IMR-90 (cell line): ENCODE measurements at regions not wholly inside any gene's neighbourhood (a gene's known extent, or its start where the extent isn't known, plus 50 kb on each side); places are given as distances from the start of the nearest gene placed in this dataset.

Source experiments
- ATAC-seq: fragments of 200-7000 bp; cut with Tn5 transposase; 2 replicates; pipeline ENCODE4 v1.9.1; 2020; ENCODE audit warnings: low read depth, mild to moderate bottlenecking, moderate library complexity
- BruUV-seq: library from RNA; stranded (reverse); fragments of 400-500 nt; replicated peaks from 2 replicates; lab custom pipeline; 2021; lab: Mats Ljungman, UMichigan
- CTCF ChIA-PET: fragments of 300-600 bp; formaldehyde crosslinking; extraction: SDS; loops from one replicate; lab custom pipeline; 2021; ENCODE audit warnings: antibody characterized with exemption; lab: Yijun Ruan, JAX
- POLR2A ChIA-PET: fragments of 300-600 bp; sonication (Branson Sonifier 250); formaldehyde crosslinking; loops from one replicate; lab custom pipeline; 2022; ENCODE audit warnings: antibody characterized with exemption; ENCODE audit not compliant: unreplicated experiment; lab: Charles Lee
- DNase-seq: peaks from one replicate; pipeline ENCODE4 v3.0.0; 2013
- H2AFZ ChIP-seq: replicated peaks from 2 replicates; pipeline ENCODE3; 2013; ENCODE audit warnings: low read length, mild to moderate bottlenecking; ENCODE audit not compliant: poor library complexity
- H2AK5ac ChIP-seq: 2 replicates; pipeline ENCODE4 v1.6.1; 2013; ENCODE audit warnings: low read depth, low read length, inconsistent platforms
- H2AK9ac ChIP-seq: replicated peaks from 2 replicates; pipeline ENCODE3; 2013; ENCODE audit warnings: mild to moderate bottlenecking, low read depth, low read length, moderate library complexity; ENCODE audit not compliant: poor library complexity
- H2BK120ac ChIP-seq: 2 replicates; pipeline ENCODE4 v1.6.1; 2013; ENCODE audit warnings: low read depth, low read length, inconsistent platforms
- H2BK15ac ChIP-seq: 3 replicates; pipeline ENCODE4 v1.6.1; 2013; ENCODE audit warnings: low read depth, low read length, inconsistent platforms
- H2BK20ac ChIP-seq: 2 replicates; pipeline ENCODE4 v1.6.1; 2013; ENCODE audit warnings: low read depth, mild to moderate bottlenecking, inconsistent platforms, low read length, moderate library complexity
- H2BK5ac ChIP-seq: 2 replicates; pipeline ENCODE4 v1.6.1; 2013; ENCODE audit warnings: mild to moderate bottlenecking, low read depth, low read length, inconsistent platforms; ENCODE audit not compliant: poor library complexity, severe bottlenecking
- H3K14ac ChIP-seq: replicated peaks from 2 replicates; pipeline ENCODE4 v1.6.1; 2013; ENCODE audit warnings: low read depth, low read length, inconsistent platforms
- H3K18ac ChIP-seq: 2 replicates; pipeline ENCODE4 v1.6.1; 2013; ENCODE audit warnings: low read depth, low read length, control low read depth
- H3K23ac ChIP-seq: 2 replicates; pipeline ENCODE4 v1.6.1; 2013; ENCODE audit warnings: low read depth, low read length, inconsistent platforms
- H3K27ac ChIP-seq: 2 replicates; pipeline ENCODE4 v1.5.1; 2013; ENCODE audit warnings: mild to moderate bottlenecking, control low read depth, low read length; ENCODE audit not compliant: insufficient read depth
- H3K27me3 ChIP-seq: 2 replicates; pipeline ENCODE4 v1.6.1; 2013; ENCODE audit warnings: low read length; ENCODE audit not compliant: control insufficient read depth, insufficient read depth
- H3K36me3 ChIP-seq: 2 replicates; pipeline ENCODE4 v1.6.1; 2013; ENCODE audit warnings: low read length, mixed read lengths; ENCODE audit not compliant: control insufficient read depth, insufficient read depth
- H3K4ac ChIP-seq: 2 replicates; pipeline ENCODE4 v1.6.1; 2013; ENCODE audit warnings: low read depth, low read length, inconsistent platforms
- H3K4me1 ChIP-seq: 2 replicates; pipeline ENCODE4 v1.6.1; 2013; ENCODE audit warnings: low read length, mixed read lengths; ENCODE audit not compliant: control insufficient read depth, insufficient read depth
- H3K4me2 ChIP-seq: 2 replicates; pipeline ENCODE4 v1.6.1; 2013; ENCODE audit warnings: low read depth, mild to moderate bottlenecking, control low read depth, low read length, moderate library complexity
- H3K4me3 ChIP-seq: 2 replicates; pipeline ENCODE4 v1.5.1; 2013; ENCODE audit warnings: low read depth, mild to moderate bottlenecking, control low read depth, low read length, moderate library complexity; ENCODE audit not compliant: insufficient read depth
- H3K56ac ChIP-seq: 2 replicates; pipeline ENCODE4 v1.6.1; 2013; ENCODE audit warnings: low read length, inconsistent platforms; ENCODE audit not compliant: insufficient read depth; ENCODE audit errors: extremely low read depth
- H3K79me1 ChIP-seq, 2 experiments: 2 replicates each; pipeline ENCODE4 v1.6.1; 2013; ENCODE audit warnings: low read length in 2 of 2, inconsistent platforms in 1 of 2, low read depth in 1 of 2
- H3K9ac ChIP-seq: 2 replicates; pipeline ENCODE4 v1.6.1; 2013; ENCODE audit warnings: low read depth, low read length, control low read depth
- H3K9me1 ChIP-seq: 2 replicates; pipeline ENCODE4 v1.6.1; 2013; ENCODE audit warnings: low read length, inconsistent platforms; ENCODE audit not compliant: insufficient read depth
- H3K9me3 ChIP-seq: 2 replicates; pipeline ENCODE4 v1.6.1; 2013; ENCODE audit warnings: low read length; ENCODE audit not compliant: control insufficient read depth, insufficient read depth
- H4K20me1 ChIP-seq: 2 replicates; pipeline ENCODE4 v1.6.1; 2013; ENCODE audit warnings: low read length, inconsistent platforms; ENCODE audit not compliant: insufficient read depth
- H4K5ac ChIP-seq: 2 replicates; pipeline ENCODE4 v1.6.1; 2013; ENCODE audit warnings: mild to moderate bottlenecking, low read depth, low read length, control low read depth
- H4K8ac ChIP-seq, 2 experiments: 2 replicates each; pipeline ENCODE4 v1.6.1; 2013; ENCODE audit warnings: low read depth in 2 of 2, low read length in 2 of 2, control low read depth in 1 of 2, inconsistent platforms in 1 of 2
- H4K91ac ChIP-seq: 2 replicates; pipeline ENCODE4 v1.6.1; 2013; ENCODE audit warnings: low read depth, low read length, inconsistent platforms; ENCODE audit not compliant: insufficient read depth
- CEBPB ChIP-seq: IDR thresholded peaks from 2 replicates; pipeline ENCODE4 v1.6.1; 2012; ENCODE audit warnings: low read depth, low read length, improper control_type of control experiment
- FOS ChIP-seq: fragments of 150-350 bp; IDR thresholded peaks from 2 replicates; pipeline ENCODE4 v1.6.1; 2016; ENCODE audit warnings: low read depth, low read length
- MAZ ChIP-seq: IDR thresholded peaks from 2 replicates; pipeline ENCODE4 v1.6.1; 2012; ENCODE audit warnings: low read depth, mild to moderate bottlenecking, low read length, improper control_type of control experiment, moderate library complexity, borderline replicate concordance
- NFE2L2 ChIP-seq: fragments of 150-350 bp; IDR thresholded peaks from 2 replicates; pipeline ENCODE4 v1.6.1; 2016; ENCODE audit warnings: low read depth, mild to moderate bottlenecking, low read length
- POLR2A ChIP-seq: IDR thresholded peaks from 2 replicates; pipeline ENCODE4 v1.6.1; 2012; ENCODE audit warnings: mild to moderate bottlenecking, low read depth, low read length
- RAD21 ChIP-seq: IDR thresholded peaks from 2 replicates; pipeline ENCODE4 v1.6.1; 2012; ENCODE audit warnings: low read length, improper control_type of control experiment
- RFX5 ChIP-seq: IDR thresholded peaks from 2 replicates; pipeline ENCODE4 v1.8.0; 2012; ENCODE audit warnings: low read depth, mild to moderate bottlenecking, low read length, moderate library complexity
- SMC3 ChIP-seq: fragments of 150-350 bp; IDR thresholded peaks from 2 replicates; pipeline ENCODE4 v1.6.1; 2016; ENCODE audit warnings: low read depth, mild to moderate bottlenecking, antibody characterized with exemption, low read length, moderate library complexity
- WGBS, 2 experiments: methylation state at CpG; one replicate each; pipeline versions ENCODE4 v1.1.5 to v1.1.7; 2013; ENCODE audit warnings: missing lambda C conversion rate in 2 of 2; ENCODE audit not compliant: insufficient read length in 1 of 2; ENCODE audit errors: extremely low coverage in 2 of 2; 5-methylcytosine and 5-hydroxymethylcytosine counted together
- dilution Hi-C: fragments of 300-500 bp; cut with HindIII; formaldehyde crosslinking; loops from one replicate; pipeline ENCODE4 v1.14.3; 2018; ENCODE audit warnings: low sequenced_read_pairs; ENCODE audit not compliant: unreplicated experiment
- in situ Hi-C: fragments of 300-500 bp; cut with MboI; formaldehyde crosslinking; loops from 3 replicates; pipeline ENCODE4 v1.14.3; 2019; ENCODE audit warnings: low sequenced_read_pairs, inconsistent platforms, mixed read lengths
- intact Hi-C: fragments of 100-400 bp; cut with micrococcal nuclease; formaldehyde crosslinking; loops from 2 replicates; pipeline ENCODE4 v1.10.0; 2022
- TF ChIP-seq, protein P1 (sequence below): fragments of 150-350 bp; IDR thresholded peaks from 2 replicates; pipeline ENCODE4 v1.6.1; 2016; ENCODE audit warnings: low read depth, mild to moderate bottlenecking, low read length, moderate library complexity, borderline replicate concordance
- TF ChIP-seq, protein P2 (sequence below): conservative IDR thresholded peaks from 2 replicates; pipeline ENCODE4 v1.5.1; 2012; ENCODE audit warnings: mild to moderate bottlenecking, low read depth, low read length, improper control_type of control experiment

DNA sequence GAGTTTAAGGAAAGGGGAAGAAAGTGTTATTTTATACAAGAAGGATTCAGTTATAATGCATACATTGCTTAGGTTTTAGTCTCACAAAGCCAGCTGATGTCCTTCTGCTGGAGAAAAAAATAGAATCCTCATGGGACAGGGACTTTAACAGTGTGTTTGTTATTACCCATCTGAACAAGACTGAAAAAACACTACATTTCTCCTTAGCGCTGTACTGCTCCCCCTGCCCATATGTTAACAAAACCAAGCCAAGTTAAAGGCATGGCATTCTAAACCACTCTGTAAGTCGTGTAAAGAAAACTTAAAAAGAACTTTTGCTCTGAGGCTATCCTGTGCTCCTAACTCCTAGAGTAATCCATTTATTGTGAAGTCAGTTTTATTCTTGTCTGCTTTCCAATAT is 102.6 kb upstream of the NYAP2 start:
- no peak overlapping the region for H4K5ac ChIP-seq
- no CpG with 5 or more reads among the region's 2 CpGs for WGBS, 2 experiments

More for the DNA sequence above, 102.6 kb upstream of the NYAP2 start:
- Histone ChIP-seq H3K23ac (no peak overlapping the region), H3K36me3 (no peaks in the 10 kb centered on the region), H3K9ac (no peak overlapping the region), H3K4me2 (no peak overlapping the region), H2AK9ac (no peak overlapping the region), H2BK5ac (no peak overlapping the region), H2AFZ (no peak overlapping the region), H3K56ac (no peak overlapping the region), H3K27me3 (peaks cover 2% of the 10 kb centered on the region; the same call in 1 of the 2 replicates), H3K18ac (no peak overlapping the region), H2AK5ac (no peak overlapping the region), H2BK20ac (no peak overlapping the region), H4K20me1 (no peaks in the 10 kb centered on the region), H3K79me1 (no peaks in the 10 kb centered on the region), H3K27ac (no peak overlapping the region), H3K14ac (no peak overlapping the region), H4K91ac (no peak overlapping the region), H2BK120ac (no peak overlapping the region), H3K9me3 (peaks cover 9% of the 10 kb centered on the region; the same call in 1 of the 2 replicates), H3K4ac (no peak overlapping the region), H4K8ac (no peak overlapping the region), H3K4me1 (no peaks in the 10 kb centered on the region), H2BK15ac (no peak overlapping the region), H3K9me1 (no peaks in the 10 kb centered on the region), H3K4me3 (no peak overlapping the region)
- no TSS peak for BruUV-seq
- CTCF ChIA-PET: no interaction called here
- intact Hi-C loops (no loop called here), in situ Hi-C loops (no loop called here), dilution Hi-C loops (no loop called here)
- ATAC-seq: no peak
- no peak for TF ChIP-seq SMC3
- TF ChIP-seq CEBPB: no peak
- no peak for TF ChIP-seq NFE2L2
- TF ChIP-seq, protein P1, sequence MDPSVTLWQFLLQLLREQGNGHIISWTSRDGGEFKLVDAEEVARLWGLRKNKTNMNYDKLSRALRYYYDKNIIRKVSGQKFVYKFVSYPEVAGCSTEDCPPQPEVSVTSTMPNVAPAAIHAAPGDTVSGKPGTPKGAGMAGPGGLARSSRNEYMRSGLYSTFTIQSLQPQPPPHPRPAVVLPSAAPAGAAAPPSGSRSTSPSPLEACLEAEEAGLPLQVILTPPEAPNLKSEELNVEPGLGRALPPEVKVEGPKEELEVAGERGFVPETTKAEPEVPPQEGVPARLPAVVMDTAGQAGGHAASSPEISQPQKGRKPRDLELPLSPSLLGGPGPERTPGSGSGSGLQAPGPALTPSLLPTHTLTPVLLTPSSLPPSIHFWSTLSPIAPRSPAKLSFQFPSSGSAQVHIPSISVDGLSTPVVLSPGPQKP: no peak
- TF ChIP-seq FOS: no peak
- no peak for TF ChIP-seq RFX5
- no peak for TF ChIP-seq RAD21
- no peak for TF ChIP-seq MAZ
- TF ChIP-seq POLR2A: no peak
- TF ChIP-seq, protein P2, sequence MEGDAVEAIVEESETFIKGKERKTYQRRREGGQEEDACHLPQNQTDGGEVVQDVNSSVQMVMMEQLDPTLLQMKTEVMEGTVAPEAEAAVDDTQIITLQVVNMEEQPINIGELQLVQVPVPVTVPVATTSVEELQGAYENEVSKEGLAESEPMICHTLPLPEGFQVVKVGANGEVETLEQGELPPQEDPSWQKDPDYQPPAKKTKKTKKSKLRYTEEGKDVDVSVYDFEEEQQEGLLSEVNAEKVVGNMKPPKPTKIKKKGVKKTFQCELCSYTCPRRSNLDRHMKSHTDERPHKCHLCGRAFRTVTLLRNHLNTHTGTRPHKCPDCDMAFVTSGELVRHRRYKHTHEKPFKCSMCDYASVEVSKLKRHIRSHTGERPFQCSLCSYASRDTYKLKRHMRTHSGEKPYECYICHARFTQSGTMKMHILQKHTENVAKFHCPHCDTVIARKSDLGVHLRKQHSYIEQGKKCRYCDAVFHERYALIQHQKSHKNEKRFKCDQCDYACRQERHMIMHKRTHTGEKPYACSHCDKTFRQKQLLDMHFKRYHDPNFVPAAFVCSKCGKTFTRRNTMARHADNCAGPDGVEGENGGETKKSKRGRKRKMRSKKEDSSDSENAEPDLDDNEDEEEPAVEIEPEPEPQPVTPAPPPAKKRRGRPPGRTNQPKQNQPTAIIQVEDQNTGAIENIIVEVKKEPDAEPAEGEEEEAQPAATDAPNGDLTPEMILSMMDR: no peak
- DNase-seq: no peak
- POLR2A ChIA-PET: no interaction called here
